ENCODE measurements at regions not wholly inside any gene's neighbourhood (a gene's known extent, or its start where the extent isn't known, plus 50 kb on each side); places are given as distances from the start of the nearest gene placed in this dataset.

GRCh38 chr1:230578616-230579015 is 63.7 kb upstream of the COG2 start:
- TF ChIP-seq CTCF (IDR thresholded peaks at IDR 0.05; ENCODE audit: insufficient read depth, low read depth, low read length) (no peak), EZH2 (IDR thresholded peaks at IDR 0.05; ENCODE audit: insufficient read depth, low read length) (no peak)

GRCh38 chr1:230577537-230577936 is 64.7 kb upstream of the COG2 start:
- Mint-ChIP-seq H3K36me3 (ENCODE audit: low read depth, unreplicated experiment) (no peaks in the 10 kb centered on the region), H3K27ac (ENCODE audit: unreplicated experiment) (no peak overlapping the region), H3K4me1 (ENCODE audit: low read depth, unreplicated experiment) (peaks cover 5% of the 10 kb centered on the region), H3K4me3 (ENCODE audit: unreplicated experiment) (no peak overlapping the region), H3K9me3 (ENCODE audit: unreplicated experiment) (peaks cover 4% of the 10 kb centered on the region), H3K27me3 (ENCODE audit: low read depth, unreplicated experiment) (peaks cover 16% of the 10 kb centered on the region)
- Histone ChIP-seq H3K27me3 (ENCODE audit: insufficient read depth, low read length) (no peaks in the 10 kb centered on the region), H4K20me1 (ENCODE audit: insufficient read depth, low read length) (no peaks in the 10 kb centered on the region), H3K36me3 (ENCODE audit: insufficient read depth, low read length) (no peaks in the 10 kb centered on the region), H3K27ac (ENCODE audit: low read depth, low read length) (no peak overlapping the region), H3K9me3 (ENCODE audit: insufficient read depth, low read depth, low read length) (peaks cover 6% of the 10 kb centered on the region), H3K9ac (ENCODE audit: low read length) (no peak overlapping the region), H3K79me2 (ENCODE audit: insufficient read depth, low read length) (no peaks in the 10 kb centered on the region), H3K4me2 (ENCODE audit: low read length) (no peak overlapping the region), H3K4me1 (ENCODE audit: insufficient read depth, low read length) (no peaks in the 10 kb centered on the region), H2AFZ (ENCODE audit: low read depth, low read length) (no peak overlapping the region), H3K4me3 (ENCODE audit: insufficient read depth, low read depth, low read length) (no peak overlapping the region)
- DNase-seq (ENCODE audit: low read depth) (no peak), FAIRE-seq (no peak)
- no peak for TF ChIP-seq CTCF (IDR thresholded peaks at IDR 0.05; ENCODE audit: insufficient read depth, low read depth, low read length)
- no peak for TF ChIP-seq EZH2 (IDR thresholded peaks at IDR 0.05; ENCODE audit: insufficient read depth, low read length)

More at GRCh38 chr1:230578616-230579015, 63.7 kb upstream of the COG2 start:
- H2AFZ ChIP-seq (ENCODE audit: low read depth, low read length) = no peak overlapping the region
- DNase-seq (ENCODE audit: low read depth) (no peak), FAIRE-seq (no peak)
- H3K9me3 ChIP-seq (ENCODE audit: insufficient read depth, low read depth, low read length) = peaks cover 6% of the 10 kb centered on the region
- Mint-ChIP-seq H3K4me3 (ENCODE audit: unreplicated experiment) (no peak overlapping the region), H3K4me1 (ENCODE audit: low read depth, unreplicated experiment) (no peaks in the 10 kb centered on the region), H3K36me3 (ENCODE audit: low read depth, unreplicated experiment) (no peaks in the 10 kb centered on the region), H3K27me3 (ENCODE audit: low read depth, unreplicated experiment) (peaks cover 16% of the 10 kb centered on the region), H3K27ac (ENCODE audit: unreplicated experiment) (no peak overlapping the region), H3K9me3 (ENCODE audit: unreplicated experiment) (peaks cover 4% of the 10 kb centered on the region)
- no peaks in the 10 kb centered on the region for H3K36me3 ChIP-seq (ENCODE audit: insufficient read depth, low read length)
- no peak overlapping the region for H3K27ac ChIP-seq (ENCODE audit: low read depth, low read length)
- no peaks in the 10 kb centered on the region for H4K20me1 ChIP-seq (ENCODE audit: insufficient read depth, low read length)
- no peak overlapping the region for H3K9ac ChIP-seq (ENCODE audit: low read length)
- no peaks in the 10 kb centered on the region for H3K4me1 ChIP-seq (ENCODE audit: insufficient read depth, low read length)
- no peaks in the 10 kb centered on the region for H3K79me2 ChIP-seq (ENCODE audit: insufficient read depth, low read length)
- H3K27me3 ChIP-seq (ENCODE audit: insufficient read depth, low read length) = no peaks in the 10 kb centered on the region
- no peak overlapping the region for H3K4me2 ChIP-seq (ENCODE audit: low read length)
- no peak overlapping the region for H3K4me3 ChIP-seq (ENCODE audit: insufficient read depth, low read depth, low read length)

- no peak for FAIRE-seq
- H3K27me3 ChIP-seq (ENCODE audit: insufficient read depth, low read length) = no peaks in the 10 kb centered on the region
Measured at GRCh38 chr1:230575886-230576500, 66.3 kb upstream of the COG2 start.

More at GRCh38 chr1:230575886-230576500, 66.3 kb upstream of the COG2 start:
- H3K27ac ChIP-seq (ENCODE audit: low read depth, low read length) = no peak overlapping the region
- H4K20me1 ChIP-seq (ENCODE audit: insufficient read depth, low read length) = no peaks in the 10 kb centered on the region
- H3K4me1 ChIP-seq (ENCODE audit: insufficient read depth, low read length) = no peaks in the 10 kb centered on the region
- no peak overlapping the region for H3K4me3 Mint-ChIP-seq (ENCODE audit: unreplicated experiment)
- no peaks in the 10 kb centered on the region for H3K9me3 Mint-ChIP-seq (ENCODE audit: unreplicated experiment)
- no peak overlapping the region for H3K27ac Mint-ChIP-seq (ENCODE audit: unreplicated experiment)
- no peak for TF ChIP-seq EZH2 (IDR thresholded peaks at IDR 0.05; ENCODE audit: insufficient read depth, low read length)
- no peak for TF ChIP-seq CTCF (IDR thresholded peaks at IDR 0.05; ENCODE audit: insufficient read depth, low read depth, low read length)
- no peak overlapping the region for H3K4me3 ChIP-seq (ENCODE audit: insufficient read depth, low read depth, low read length)
- no peak overlapping the region for H3K4me2 ChIP-seq (ENCODE audit: low read length)
- no peaks in the 10 kb centered on the region for H3K36me3 Mint-ChIP-seq (ENCODE audit: low read depth, unreplicated experiment)
- H3K9me3 ChIP-seq (ENCODE audit: insufficient read depth, low read depth, low read length) = no peaks in the 10 kb centered on the region
- H3K79me2 ChIP-seq (ENCODE audit: insufficient read depth, low read length) = no peaks in the 10 kb centered on the region
- H3K36me3 ChIP-seq (ENCODE audit: insufficient read depth, low read length) = no peaks in the 10 kb centered on the region
- no peak for DNase-seq (ENCODE audit: low read depth)
- H3K27me3 Mint-ChIP-seq (ENCODE audit: low read depth, unreplicated experiment) = peaks cover 16% of the 10 kb centered on the region
- H2AFZ ChIP-seq (ENCODE audit: low read depth, low read length) = no peak overlapping the region
- peaks cover 15% of the 10 kb centered on the region for H3K4me1 Mint-ChIP-seq (ENCODE audit: low read depth, unreplicated experiment)
- no peak overlapping the region for H3K9ac ChIP-seq (ENCODE audit: low read length)
